K562 (cell line): ENCODE measurements at regions not wholly inside any gene's neighbourhood (a gene's known extent, or its start where the extent isn't known, plus 50 kb on each side); places are given as distances from the start of the nearest gene placed in this dataset.

ENCODE experiments used
- ARHGAP35 ChIP-seq: fragments of 450-650 bp; IDR thresholded peaks from 2 replicates; pipeline ENCODE4 v1.6.1; 2018; ENCODE audit not compliant: partially characterized antibody
- ESRRA ChIP-seq: fragments of 450-650 bp; IDR thresholded peaks from 2 replicates; pipeline ENCODE4 v1.6.1; 2014; ENCODE audit warnings: low read depth, mild to moderate bottlenecking, moderate library complexity, borderline replicate concordance
- FOXK1 ChIP-seq: sonication (generic); formaldehyde crosslinking; IDR thresholded peaks from 2 replicates; pipeline ENCODE4 v1.8.0; 2022; ENCODE audit warnings: missing genetic modification reagents, mild to moderate bottlenecking, borderline replicate concordance
- GTF2E2 ChIP-seq: fragments of 200-800 bp; sonication (Bioruptor generic); IDR thresholded peaks from 2 replicates; pipeline ENCODE4 v1.6.1; 2016; ENCODE audit warnings: missing genetic modification characterization, missing compliant biosample characterization
- KAT7 ChIP-seq: sonication (generic); formaldehyde crosslinking; IDR thresholded peaks from 2 replicates; pipeline ENCODE4 v1.8.0; 2022; ENCODE audit warnings: missing genetic modification reagents, mild to moderate bottlenecking, borderline replicate concordance
- MCM5 ChIP-seq: fragments of 450-650 bp; IDR thresholded peaks from 2 replicates; pipeline ENCODE4 v1.6.1; 2016; ENCODE audit warnings: low read depth
- POLR2A ChIP-seq: fragments of 450-650 bp; conservative IDR thresholded peaks from 2 replicates; pipeline ENCODE4 v1.6.1; 2016
- RBM25 ChIP-seq: fragments of 200-400 bp; formaldehyde crosslinking; IDR thresholded peaks from 2 replicates; pipeline ENCODE4 v1.6.1; 2018; ENCODE audit warnings: low read length, low read depth, moderate library complexity; ENCODE audit not compliant: severe bottlenecking
- ZNF644 ChIP-seq: fragments of 200-800 bp; sonication (Bioruptor generic); IDR thresholded peaks from 2 replicates; pipeline ENCODE4 v1.6.1; 2016; ENCODE audit warnings: low read depth, missing genetic modification characterization, missing compliant biosample characterization
- TF ChIP-seq, protein P1 (sequence below): fragments of 450-650 bp; IDR thresholded peaks from 2 replicates; pipeline ENCODE4 v1.6.1; 2018; ENCODE audit not compliant: partially characterized antibody
- TF ChIP-seq, protein P2 (sequence below): sonication (generic); formaldehyde crosslinking; IDR thresholded peaks from 2 replicates; pipeline ENCODE4 v1.9.0; 2022; ENCODE audit warnings: mild to moderate bottlenecking, missing genetic modification reagents
- TF ChIP-seq, protein P3 (sequence below), 2 experiments: IDR thresholded peaks; 2 replicates each; pipeline ENCODE4 v1.6.1; 2011; ENCODE audit warnings: borderline replicate concordance in 1 of 2, control low read depth in 1 of 2, low read depth in 1 of 2, low read length in 1 of 2, mild to moderate bottlenecking in 1 of 2, mixed read lengths in 1 of 2, moderate library complexity in 1 of 2; ENCODE audit not compliant: insufficient read depth in 1 of 2, insufficient read length in 1 of 2, poor library complexity in 1 of 2, severe bottlenecking in 1 of 2; ENCODE audit errors: extremely low read depth in 1 of 2
- TF ChIP-seq, protein P4 (sequence below), 2 experiments: IDR thresholded peaks in 1 of 2; conservative IDR thresholded peaks in 1 of 2; 2 replicates each; pipeline ENCODE4 v1.6.1; 2016; ENCODE audit warnings: low read depth in 2 of 2, mild to moderate bottlenecking in 1 of 2, missing compliant biosample characterization in 1 of 2, missing genetic modification characterization in 1 of 2, moderate library complexity in 1 of 2

DNA sequence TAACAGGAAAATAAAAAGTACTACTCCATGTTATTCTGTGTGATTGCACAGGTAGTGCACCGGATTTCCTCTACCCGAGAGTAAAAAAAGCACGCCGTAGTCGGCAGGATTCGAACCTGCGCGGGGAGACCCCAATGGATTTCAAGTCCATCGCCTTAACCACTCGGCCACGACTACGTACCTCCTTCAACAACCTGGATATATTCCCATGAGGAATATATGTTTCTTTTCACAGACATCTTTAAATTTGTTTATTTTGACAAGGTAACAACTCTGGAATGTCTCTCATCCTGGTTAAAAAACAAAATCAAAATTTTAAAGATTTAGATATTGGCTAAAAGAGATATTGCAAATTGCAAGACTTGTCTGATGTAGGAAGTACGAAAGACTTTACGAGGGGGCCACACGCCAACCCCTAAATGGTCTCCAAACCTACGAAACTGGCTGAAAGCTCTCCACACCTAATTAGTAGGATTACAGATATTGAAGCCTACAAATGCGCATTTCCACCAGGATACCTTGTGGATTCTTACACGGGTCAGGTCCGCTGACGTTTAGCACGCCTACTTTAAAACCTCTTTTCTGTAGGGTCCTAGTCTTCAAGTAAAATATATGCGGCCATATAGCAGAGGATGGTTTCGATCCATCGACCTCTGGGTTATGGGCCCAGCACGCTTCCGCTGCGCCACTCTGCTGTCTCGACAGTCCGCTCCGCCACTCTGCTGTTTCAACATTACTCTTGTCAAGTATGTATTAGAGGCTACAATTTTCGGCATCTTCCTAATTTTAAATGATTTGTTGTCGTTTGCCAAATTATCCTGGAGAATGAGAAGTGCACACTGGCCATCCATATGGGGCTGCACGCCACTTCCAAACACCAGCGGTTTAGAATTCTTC lies 52.2 kb upstream of the BTN3A2 start (continued):
- TF ChIP-seq, protein P1, sequence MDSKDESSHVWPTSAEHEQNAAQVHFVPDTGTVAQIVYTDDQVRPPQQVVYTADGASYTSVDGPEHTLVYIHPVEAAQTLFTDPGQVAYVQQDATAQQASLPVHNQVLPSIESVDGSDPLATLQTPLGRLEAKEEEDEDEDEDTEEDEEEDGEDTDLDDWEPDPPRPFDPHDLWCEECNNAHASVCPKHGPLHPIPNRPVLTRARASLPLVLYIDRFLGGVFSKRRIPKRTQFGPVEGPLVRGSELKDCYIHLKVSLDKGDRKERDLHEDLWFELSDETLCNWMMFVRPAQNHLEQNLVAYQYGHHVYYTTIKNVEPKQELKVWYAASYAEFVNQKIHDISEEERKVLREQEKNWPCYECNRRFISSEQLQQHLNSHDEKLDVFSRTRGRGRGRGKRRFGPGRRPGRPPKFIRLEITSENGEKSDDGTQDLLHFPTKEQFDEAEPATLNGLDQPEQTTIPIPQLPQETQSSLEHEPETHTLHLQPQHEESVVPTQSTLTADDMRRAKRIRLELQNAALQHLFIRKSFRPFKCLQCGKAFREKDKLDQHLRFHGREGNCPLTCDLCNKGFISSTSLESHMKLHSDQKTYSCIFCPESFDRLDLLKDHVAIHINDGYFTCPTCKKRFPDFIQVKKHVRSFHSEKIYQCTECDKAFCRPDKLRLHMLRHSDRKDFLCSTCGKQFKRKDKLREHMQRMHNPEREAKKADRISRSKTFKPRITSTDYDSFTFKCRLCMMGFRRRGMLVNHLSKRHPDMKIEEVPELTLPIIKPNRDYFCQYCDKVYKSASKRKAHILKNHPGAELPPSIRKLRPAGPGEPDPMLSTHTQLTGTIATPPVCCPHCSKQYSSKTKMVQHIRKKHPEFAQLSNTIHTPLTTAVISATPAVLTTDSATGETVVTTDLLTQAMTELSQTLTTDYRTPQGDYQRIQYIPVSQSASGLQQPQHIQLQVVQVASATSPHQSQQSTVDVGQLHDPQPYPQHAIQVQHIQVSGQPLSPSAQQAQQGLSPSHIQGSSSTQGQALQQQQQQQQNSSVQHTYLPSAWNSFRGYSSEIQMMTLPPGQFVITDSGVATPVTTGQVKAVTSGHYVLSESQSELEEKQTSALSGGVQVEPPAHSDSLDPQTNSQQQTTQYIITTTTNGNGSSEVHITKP = peak; percentile 40
- TF ChIP-seq ESRRA (no peak), KAT7 (CRISPR knock-in tag) (0 out of 2 replicates have a peak, but pooled peaks have one; percentile 41), GTF2E2 (tag) (0 out of 2 replicates have a peak, but pooled peaks have one; percentile 79), RBM25 (no peak), POLR2A (no peak), MCM5 (no peak), ARHGAP35 (no peak), FOXK1 (no peak), ZNF644 (tag) (peak; percentile 87; the same call in 1 of the 2 replicates)
- TF ChIP-seq, protein P2, sequence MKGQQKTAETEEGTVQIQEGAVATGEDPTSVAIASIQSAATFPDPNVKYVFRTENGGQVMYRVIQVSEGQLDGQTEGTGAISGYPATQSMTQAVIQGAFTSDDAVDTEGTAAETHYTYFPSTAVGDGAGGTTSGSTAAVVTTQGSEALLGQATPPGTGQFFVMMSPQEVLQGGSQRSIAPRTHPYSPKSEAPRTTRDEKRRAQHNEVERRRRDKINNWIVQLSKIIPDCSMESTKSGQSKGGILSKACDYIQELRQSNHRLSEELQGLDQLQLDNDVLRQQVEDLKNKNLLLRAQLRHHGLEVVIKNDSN (CRISPR knock-in tag) = no peak
- TF ChIP-seq, protein P3, sequence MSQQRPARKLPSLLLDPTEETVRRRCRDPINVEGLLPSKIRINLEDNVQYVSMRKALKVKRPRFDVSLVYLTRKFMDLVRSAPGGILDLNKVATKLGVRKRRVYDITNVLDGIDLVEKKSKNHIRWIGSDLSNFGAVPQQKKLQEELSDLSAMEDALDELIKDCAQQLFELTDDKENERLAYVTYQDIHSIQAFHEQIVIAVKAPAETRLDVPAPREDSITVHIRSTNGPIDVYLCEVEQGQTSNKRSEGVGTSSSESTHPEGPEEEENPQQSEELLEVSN (IDR thresholded peaks at IDR 0.05; ENCODE audit: borderline replicate concordance in 1 of 2, extremely low read depth in 1 of 2, insufficient read depth in 1 of 2, insufficient read length in 1 of 2, low read depth in 1 of 2, low read length in 1 of 2, poor library complexity in 1 of 2, severe bottlenecking in 1 of 2) = no peak
- TF ChIP-seq, protein P4, sequence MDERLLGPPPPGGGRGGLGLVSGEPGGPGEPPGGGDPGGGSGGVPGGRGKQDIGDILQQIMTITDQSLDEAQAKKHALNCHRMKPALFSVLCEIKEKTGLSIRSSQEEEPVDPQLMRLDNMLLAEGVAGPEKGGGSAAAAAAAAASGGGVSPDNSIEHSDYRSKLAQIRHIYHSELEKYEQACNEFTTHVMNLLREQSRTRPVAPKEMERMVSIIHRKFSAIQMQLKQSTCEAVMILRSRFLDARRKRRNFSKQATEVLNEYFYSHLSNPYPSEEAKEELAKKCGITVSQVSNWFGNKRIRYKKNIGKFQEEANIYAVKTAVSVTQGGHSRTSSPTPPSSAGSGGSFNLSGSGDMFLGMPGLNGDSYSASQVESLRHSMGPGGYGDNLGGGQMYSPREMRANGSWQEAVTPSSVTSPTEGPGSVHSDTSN (CRISPR knock-in tag; IDR thresholded peaks at IDR 0.05; ENCODE audit: low read depth) = no peak
- TF ChIP-seq, protein P4 (tag; conservative IDR thresholded peaks at IDR 0.05; ENCODE audit: low read depth) = peak; percentile 34
